IMR-90 (cell line): ENCODE measurements at regions not wholly inside any gene's neighbourhood (a gene's known extent, or its start where the extent isn't known, plus 50 kb on each side); places are given as distances from the start of the nearest gene placed in this dataset.
A peak's percentile ranks its signal among the peaks of the same experiment; 100 is the strongest.

ENCODE experiments used
- ATAC-seq: fragments of 200-7000 bp; cut with Tn5 transposase; 2 replicates; pipeline ENCODE4 v1.9.1; 2020; ENCODE audit warnings: low read depth, mild to moderate bottlenecking, moderate library complexity
- BruUV-seq: library from RNA; stranded (reverse); fragments of 400-500 nt; replicated peaks from 2 replicates; lab custom pipeline; 2021; lab: Mats Ljungman, UMichigan
- CTCF ChIA-PET: fragments of 300-600 bp; formaldehyde crosslinking; extraction: SDS; loops from one replicate; lab custom pipeline; 2021; ENCODE audit warnings: antibody characterized with exemption; lab: Yijun Ruan, JAX
- POLR2A ChIA-PET: fragments of 300-600 bp; sonication (Branson Sonifier 250); formaldehyde crosslinking; loops from one replicate; lab custom pipeline; 2022; ENCODE audit warnings: antibody characterized with exemption; ENCODE audit not compliant: unreplicated experiment; lab: Charles Lee
- DNase-seq: peaks from one replicate; pipeline ENCODE4 v3.0.0; 2013
- H2AFZ ChIP-seq: replicated peaks from 2 replicates; pipeline ENCODE3; 2013; ENCODE audit warnings: low read length, mild to moderate bottlenecking; ENCODE audit not compliant: poor library complexity
- H2AK5ac ChIP-seq: 2 replicates; pipeline ENCODE4 v1.6.1; 2013; ENCODE audit warnings: low read depth, low read length, inconsistent platforms
- H2AK9ac ChIP-seq: replicated peaks from 2 replicates; pipeline ENCODE3; 2013; ENCODE audit warnings: mild to moderate bottlenecking, low read depth, low read length, moderate library complexity; ENCODE audit not compliant: poor library complexity
- H2BK120ac ChIP-seq: 2 replicates; pipeline ENCODE4 v1.6.1; 2013; ENCODE audit warnings: low read depth, low read length, inconsistent platforms
- H2BK15ac ChIP-seq: 3 replicates; pipeline ENCODE4 v1.6.1; 2013; ENCODE audit warnings: low read depth, low read length, inconsistent platforms
- H2BK20ac ChIP-seq: 2 replicates; pipeline ENCODE4 v1.6.1; 2013; ENCODE audit warnings: low read depth, mild to moderate bottlenecking, inconsistent platforms, low read length, moderate library complexity
- H2BK5ac ChIP-seq: 2 replicates; pipeline ENCODE4 v1.6.1; 2013; ENCODE audit warnings: mild to moderate bottlenecking, low read depth, low read length, inconsistent platforms; ENCODE audit not compliant: poor library complexity, severe bottlenecking
- H3K14ac ChIP-seq: replicated peaks from 2 replicates; pipeline ENCODE4 v1.6.1; 2013; ENCODE audit warnings: low read depth, low read length, inconsistent platforms
- H3K18ac ChIP-seq: 2 replicates; pipeline ENCODE4 v1.6.1; 2013; ENCODE audit warnings: low read depth, low read length, control low read depth
- H3K23ac ChIP-seq: 2 replicates; pipeline ENCODE4 v1.6.1; 2013; ENCODE audit warnings: low read depth, low read length, inconsistent platforms
- H3K27ac ChIP-seq: 2 replicates; pipeline ENCODE4 v1.5.1; 2013; ENCODE audit warnings: mild to moderate bottlenecking, control low read depth, low read length; ENCODE audit not compliant: insufficient read depth
- H3K27me3 ChIP-seq: 2 replicates; pipeline ENCODE4 v1.6.1; 2013; ENCODE audit warnings: low read length; ENCODE audit not compliant: control insufficient read depth, insufficient read depth
- H3K36me3 ChIP-seq: 2 replicates; pipeline ENCODE4 v1.6.1; 2013; ENCODE audit warnings: low read length, mixed read lengths; ENCODE audit not compliant: control insufficient read depth, insufficient read depth
- H3K4ac ChIP-seq: 2 replicates; pipeline ENCODE4 v1.6.1; 2013; ENCODE audit warnings: low read depth, low read length, inconsistent platforms
- H3K4me1 ChIP-seq: 2 replicates; pipeline ENCODE4 v1.6.1; 2013; ENCODE audit warnings: low read length, mixed read lengths; ENCODE audit not compliant: control insufficient read depth, insufficient read depth
- H3K4me2 ChIP-seq: 2 replicates; pipeline ENCODE4 v1.6.1; 2013; ENCODE audit warnings: low read depth, mild to moderate bottlenecking, control low read depth, low read length, moderate library complexity
- H3K4me3 ChIP-seq: 2 replicates; pipeline ENCODE4 v1.5.1; 2013; ENCODE audit warnings: low read depth, mild to moderate bottlenecking, control low read depth, low read length, moderate library complexity; ENCODE audit not compliant: insufficient read depth
- H3K56ac ChIP-seq: 2 replicates; pipeline ENCODE4 v1.6.1; 2013; ENCODE audit warnings: low read length, inconsistent platforms; ENCODE audit not compliant: insufficient read depth; ENCODE audit errors: extremely low read depth
- H3K79me1 ChIP-seq, 2 experiments: 2 replicates each; pipeline ENCODE4 v1.6.1; 2013; ENCODE audit warnings: low read length in 2 of 2, inconsistent platforms in 1 of 2, low read depth in 1 of 2
- H3K9ac ChIP-seq: 2 replicates; pipeline ENCODE4 v1.6.1; 2013; ENCODE audit warnings: low read depth, low read length, control low read depth
- H3K9me1 ChIP-seq: 2 replicates; pipeline ENCODE4 v1.6.1; 2013; ENCODE audit warnings: low read length, inconsistent platforms; ENCODE audit not compliant: insufficient read depth
- H3K9me3 ChIP-seq: 2 replicates; pipeline ENCODE4 v1.6.1; 2013; ENCODE audit warnings: low read length; ENCODE audit not compliant: control insufficient read depth, insufficient read depth
- H4K20me1 ChIP-seq: 2 replicates; pipeline ENCODE4 v1.6.1; 2013; ENCODE audit warnings: low read length, inconsistent platforms; ENCODE audit not compliant: insufficient read depth
- H4K5ac ChIP-seq: 2 replicates; pipeline ENCODE4 v1.6.1; 2013; ENCODE audit warnings: mild to moderate bottlenecking, low read depth, low read length, control low read depth
- H4K8ac ChIP-seq, 2 experiments: 2 replicates each; pipeline ENCODE4 v1.6.1; 2013; ENCODE audit warnings: low read depth in 2 of 2, low read length in 2 of 2, control low read depth in 1 of 2, inconsistent platforms in 1 of 2
- H4K91ac ChIP-seq: 2 replicates; pipeline ENCODE4 v1.6.1; 2013; ENCODE audit warnings: low read depth, low read length, inconsistent platforms; ENCODE audit not compliant: insufficient read depth
- CTCF ChIP-seq: conservative IDR thresholded peaks from 2 replicates; pipeline ENCODE4 v1.5.1; 2012; ENCODE audit warnings: mild to moderate bottlenecking, low read depth, low read length, improper control_type of control experiment
- MAFK ChIP-seq: IDR thresholded peaks from 2 replicates; pipeline ENCODE4 v1.6.1; 2012; ENCODE audit warnings: low read depth, low read length, improper control_type of control experiment
- WGBS, 2 experiments: methylation state at CpG; one replicate each; pipeline versions ENCODE4 v1.1.5 to v1.1.7; 2013; ENCODE audit warnings: missing lambda C conversion rate in 2 of 2; ENCODE audit not compliant: insufficient read length in 1 of 2; ENCODE audit errors: extremely low coverage in 2 of 2; 5-methylcytosine and 5-hydroxymethylcytosine counted together
- dilution Hi-C: fragments of 300-500 bp; cut with HindIII; formaldehyde crosslinking; loops from one replicate; pipeline ENCODE4 v1.14.3; 2018; ENCODE audit warnings: low sequenced_read_pairs; ENCODE audit not compliant: unreplicated experiment
- in situ Hi-C: fragments of 300-500 bp; cut with MboI; formaldehyde crosslinking; loops from 3 replicates; pipeline ENCODE4 v1.14.3; 2019; ENCODE audit warnings: low sequenced_read_pairs, inconsistent platforms, mixed read lengths
- intact Hi-C: fragments of 100-400 bp; cut with micrococcal nuclease; formaldehyde crosslinking; loops from 2 replicates; pipeline ENCODE4 v1.10.0; 2022

- H3K4me1 ChIP-seq = no peaks in the 10 kb centered on the region
- H2BK120ac ChIP-seq = no peak overlapping the region
- H3K4ac ChIP-seq = no peak overlapping the region
- H4K8ac ChIP-seq = no peak overlapping the region
- H4K5ac ChIP-seq = no peak overlapping the region
- no peaks in the 10 kb centered on the region for H3K36me3 ChIP-seq
- no peaks in the 10 kb centered on the region for H3K9me1 ChIP-seq
- H3K79me1 ChIP-seq = no peaks in the 10 kb centered on the region
- dilution Hi-C loops (no loop called here), in situ Hi-C loops (no loop called here), intact Hi-C loops (no loop called here)
- CTCF ChIA-PET = no interaction called here
- H2AK9ac ChIP-seq = no peak overlapping the region
- no peaks in the 10 kb centered on the region for H3K27me3 ChIP-seq
- H2AFZ ChIP-seq = no peak overlapping the region
- H3K9ac ChIP-seq = no peak overlapping the region
- no peaks in the 10 kb centered on the region for H3K9me3 ChIP-seq
- no peak overlapping the region for H3K18ac ChIP-seq
- DNase-seq = no peak
- H3K14ac ChIP-seq = no peak overlapping the region
- BruUV-seq = no TSS peak
- no peak for ATAC-seq
- no peak overlapping the region for H3K23ac ChIP-seq
- no CpG with 5 or more reads among the region's 1 CpG for WGBS, 2 experiments
- H2AK5ac ChIP-seq = no peak overlapping the region
- H3K27ac ChIP-seq = no peak overlapping the region
- no peak overlapping the region for H3K4me2 ChIP-seq
- no peak overlapping the region for H2BK15ac ChIP-seq
- no peak overlapping the region for H3K4me3 ChIP-seq
- no peak overlapping the region for H3K56ac ChIP-seq
- H4K91ac ChIP-seq = no peak overlapping the region
- H2BK20ac ChIP-seq = no peak overlapping the region
- POLR2A ChIA-PET = no interaction called here
- H4K20me1 ChIP-seq = no peaks in the 10 kb centered on the region
- TF ChIP-seq CTCF (no peak), MAFK (peak; percentile 69)
- no peak overlapping the region for H2BK5ac ChIP-seq
These were observed 463.5 kb downstream of the PPP4R3C start for GRCh38 chrX:26999634-27000033.
